ENCODE measurements at regions not wholly inside any gene's neighbourhood (a gene's known extent, or its start where the extent isn't known, plus 50 kb on each side); places are given as distances from the start of the nearest gene placed in this dataset.

DNA sequence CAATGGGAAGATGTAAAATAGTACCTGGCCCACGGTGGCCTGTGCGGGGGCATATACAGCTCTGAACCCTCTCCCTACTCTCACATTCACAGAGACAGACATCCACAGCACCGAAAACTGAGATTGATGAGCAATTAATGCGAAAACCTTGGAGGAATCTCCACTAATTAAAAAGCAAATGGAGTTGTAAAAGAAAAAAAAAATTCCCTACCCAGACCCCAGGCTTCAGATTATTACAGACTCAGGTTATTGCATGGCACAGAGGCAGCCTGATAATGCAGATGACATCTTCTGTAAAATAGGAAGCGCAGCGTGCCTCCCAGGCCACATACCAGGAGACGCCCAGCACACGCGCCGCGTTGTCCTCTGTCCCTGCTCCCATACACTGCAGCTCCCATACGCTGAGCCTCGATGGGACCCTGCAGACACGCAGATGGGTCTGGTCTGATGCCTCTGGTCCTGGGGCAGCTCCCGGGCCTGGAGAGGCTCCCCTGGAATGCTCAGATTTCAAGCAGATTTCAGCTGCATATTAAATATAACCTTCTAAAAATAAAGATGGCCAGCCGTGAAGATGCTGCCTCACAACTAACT lies 496.1 kb upstream of the MYT1L start:
- DNase-seq (ENCODE audit: low read depth) = no peak

DNA sequence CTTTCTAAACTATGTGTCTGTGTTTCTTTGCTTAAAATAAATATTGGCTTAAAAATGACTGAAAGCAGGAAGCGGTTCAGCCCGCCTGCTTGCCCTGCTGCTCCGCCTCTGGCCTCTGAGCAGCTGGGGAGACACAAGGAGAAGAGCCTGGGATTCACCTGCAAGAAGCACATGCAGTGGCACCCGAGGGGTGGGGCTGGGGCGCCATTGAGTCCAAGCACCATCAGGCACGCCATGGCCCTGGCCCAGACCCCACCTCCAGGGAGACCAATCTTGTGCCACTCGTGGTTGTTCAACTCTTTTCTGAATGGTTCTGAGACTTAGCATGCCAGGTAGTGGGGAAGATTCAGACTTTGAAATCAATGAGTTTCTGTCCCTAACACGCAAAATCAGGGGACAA lies 495.5 kb upstream of the MYT1L start:
- no peak for DNase-seq (ENCODE audit: low read depth)

DNA sequence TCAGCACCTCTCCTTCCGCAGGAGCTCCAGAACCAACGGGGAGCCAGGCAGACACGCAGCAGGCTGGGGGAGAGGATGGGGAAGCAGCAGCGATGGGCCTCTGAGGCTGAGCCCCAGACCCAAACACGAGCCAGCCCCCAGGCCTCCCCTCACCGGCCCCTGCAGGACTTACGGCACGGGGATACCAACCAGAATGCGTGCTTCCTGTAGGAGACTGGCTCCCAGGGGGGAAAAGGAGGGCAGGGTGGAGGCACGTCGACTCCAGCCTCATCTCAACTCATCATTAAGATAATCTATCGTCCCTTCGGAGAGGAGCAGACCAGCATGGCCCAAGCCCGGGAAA lies 495.1 kb upstream of the MYT1L start:
- no peak for DNase-seq (ENCODE audit: low read depth)

DNA sequence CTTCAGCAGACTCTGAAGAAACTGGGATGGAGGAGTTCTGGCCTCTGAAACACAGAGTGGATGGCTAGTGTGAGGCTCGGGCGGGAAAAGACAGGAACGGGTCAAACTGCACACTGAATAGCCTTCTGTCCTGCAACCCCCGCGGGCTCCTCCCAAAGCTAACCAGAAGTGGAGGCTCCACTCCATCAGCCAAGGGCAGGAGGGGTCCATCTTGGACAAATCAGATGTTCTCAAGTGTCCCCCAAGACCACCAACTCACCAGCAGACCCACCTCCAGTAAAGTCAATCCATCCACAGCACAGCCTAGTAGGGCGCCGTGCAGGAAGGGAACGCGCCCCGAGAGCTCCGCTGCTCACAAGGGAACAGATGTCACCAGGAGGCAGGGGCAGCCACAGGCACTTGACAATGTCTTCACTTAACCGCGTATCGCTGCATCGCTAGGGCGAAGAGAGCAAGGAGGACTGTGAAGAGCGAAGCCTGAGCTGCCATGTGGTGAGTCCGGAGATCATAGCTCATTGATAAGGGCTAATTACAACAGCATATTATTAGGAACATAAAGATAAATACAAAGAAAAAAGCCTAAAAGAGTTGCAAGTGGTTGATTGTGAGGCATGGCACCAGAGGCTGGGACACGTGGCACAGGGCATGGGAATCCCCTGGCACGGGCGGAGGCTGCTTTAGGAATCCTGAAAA lies 494.6 kb upstream of the MYT1L start:
- no peak for DNase-seq (ENCODE audit: low read depth)

DNA sequence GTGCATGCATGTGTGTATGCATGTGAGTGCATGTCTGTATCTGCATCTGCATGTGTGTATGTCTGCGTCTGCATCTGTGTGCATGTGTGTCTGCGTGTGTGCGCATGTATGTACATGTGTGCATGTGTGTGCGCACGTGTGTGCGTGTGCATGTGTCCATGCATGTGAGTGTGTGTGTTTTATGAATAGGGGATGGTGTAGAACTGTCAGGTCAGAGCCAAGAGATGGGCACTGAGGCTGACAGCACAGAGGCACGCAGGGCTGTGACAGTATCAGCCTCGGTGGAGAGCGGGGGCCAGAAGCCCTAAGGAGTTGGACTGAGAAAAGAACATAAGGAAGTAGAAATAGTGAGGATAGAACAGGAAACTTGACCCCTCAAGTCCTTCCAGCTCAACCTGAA lies 494.0 kb upstream of the MYT1L start:
- DNase-seq (ENCODE audit: low read depth) = no peak

DNA sequence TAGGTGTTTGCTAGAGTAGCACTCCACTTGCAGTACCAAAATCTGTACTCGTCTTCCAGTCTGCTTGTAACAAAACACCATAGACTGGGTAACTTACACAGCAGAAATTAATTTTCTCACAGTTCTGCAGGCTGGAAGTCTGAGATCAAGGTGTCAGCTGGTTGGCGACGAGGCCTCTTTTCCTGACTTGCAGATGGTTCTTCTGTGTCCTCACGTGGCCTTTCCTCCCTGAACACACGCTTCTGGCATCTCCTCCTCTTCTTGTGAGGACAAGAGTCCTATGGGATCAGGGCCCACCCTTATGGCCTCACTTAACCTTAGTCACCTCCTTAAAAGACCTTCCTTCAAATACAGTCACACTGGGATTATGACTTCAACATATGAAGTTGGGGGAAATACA lies 493.5 kb upstream of the MYT1L start:
- no peak for DNase-seq (ENCODE audit: low read depth)

DNA sequence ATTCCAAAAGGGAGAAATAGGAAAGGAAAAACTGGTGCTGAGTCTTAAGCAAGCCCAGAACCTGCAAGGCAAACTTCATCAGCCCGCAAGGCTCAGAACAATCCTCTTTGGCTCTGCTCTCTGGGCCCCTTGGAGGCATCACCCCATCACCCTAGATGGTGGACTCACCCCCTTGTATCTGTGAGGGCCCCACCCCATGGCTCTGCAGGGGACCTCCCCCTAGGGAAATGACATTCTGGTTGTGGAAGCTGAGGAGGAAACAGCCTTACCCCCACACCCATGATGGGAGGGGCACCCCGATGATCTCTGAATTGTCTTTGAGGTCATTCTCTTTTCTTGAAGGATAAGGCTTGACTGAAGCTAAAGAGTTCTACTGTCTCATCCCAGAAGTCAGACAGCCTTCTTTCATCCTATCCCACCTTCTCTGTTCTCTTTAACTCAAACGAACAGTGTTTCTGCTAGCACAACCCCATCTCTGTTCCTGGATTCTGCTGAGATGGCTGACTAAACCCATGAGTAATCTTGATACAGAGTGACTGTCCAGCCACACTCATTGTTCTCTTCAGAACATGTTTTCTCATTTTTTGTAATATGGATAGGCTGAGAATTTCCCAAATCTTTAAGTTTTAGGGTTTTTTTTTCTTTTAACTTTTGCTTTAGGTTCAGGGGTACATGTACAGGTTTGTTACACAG lies 492.1 kb upstream of the MYT1L start:
- DNase-seq (ENCODE audit: low read depth) = no peak

DNA sequence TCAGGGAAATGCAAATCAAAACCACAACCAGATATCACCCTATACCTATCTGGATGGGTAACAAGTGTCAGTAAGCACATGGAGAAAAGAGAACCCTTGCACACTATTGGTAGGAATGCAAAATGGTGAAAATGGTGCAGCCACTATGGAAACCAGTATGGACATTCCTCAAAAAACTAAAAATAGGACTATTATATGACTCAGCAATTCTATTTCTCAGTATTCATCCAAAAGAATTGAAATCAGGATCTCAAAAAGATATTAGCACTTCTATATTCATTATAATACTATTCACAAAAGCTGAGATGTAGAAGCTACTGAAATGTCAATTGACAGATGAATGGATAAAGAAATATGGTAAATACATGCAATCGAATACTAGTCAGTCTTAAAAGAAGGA lies 491.1 kb upstream of the MYT1L start:
- DNase-seq (ENCODE audit: low read depth) = no peak

DNA sequence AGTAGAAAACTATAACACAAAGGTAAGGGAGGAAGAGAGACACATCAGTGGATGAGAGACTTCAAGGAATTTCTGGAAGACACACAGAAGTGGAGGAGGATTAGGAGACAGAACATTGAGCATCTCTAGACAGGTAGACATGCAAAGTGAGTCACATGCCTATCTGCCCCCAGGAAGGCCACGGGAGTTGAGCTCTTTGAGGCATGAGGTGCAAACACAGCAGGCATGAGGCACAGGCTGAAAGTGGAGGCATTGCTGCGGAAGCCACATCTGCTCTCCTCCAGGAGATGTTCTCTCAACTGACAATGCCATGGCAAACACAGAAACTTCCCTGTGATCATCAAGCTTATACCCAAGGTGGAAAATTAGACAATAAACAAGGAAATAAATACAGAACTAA lies 481.6 kb upstream of the MYT1L start:
- DNase-seq (ENCODE audit: low read depth) = no peak

DNA sequence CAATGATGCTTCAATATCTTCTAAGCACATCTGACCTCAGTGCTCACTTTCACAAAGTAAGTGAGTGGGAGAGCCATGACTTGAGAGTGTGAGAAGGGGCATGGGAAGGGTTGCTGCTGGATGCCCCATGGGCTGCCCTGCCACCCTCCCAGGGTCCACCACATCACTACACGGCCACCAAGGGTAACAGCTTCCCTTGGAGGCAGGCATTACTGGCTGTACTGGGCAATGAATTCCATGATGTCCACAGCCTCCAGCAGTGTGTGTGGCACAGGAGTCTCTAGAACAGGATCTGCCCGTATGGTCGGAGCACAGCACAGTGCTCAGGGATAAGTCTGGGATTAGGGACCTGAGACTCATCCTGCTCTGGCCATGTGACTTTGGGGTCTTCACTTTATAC lies 481.0 kb upstream of the MYT1L start:
- DNase-seq (ENCODE audit: low read depth) = no peak

DNA sequence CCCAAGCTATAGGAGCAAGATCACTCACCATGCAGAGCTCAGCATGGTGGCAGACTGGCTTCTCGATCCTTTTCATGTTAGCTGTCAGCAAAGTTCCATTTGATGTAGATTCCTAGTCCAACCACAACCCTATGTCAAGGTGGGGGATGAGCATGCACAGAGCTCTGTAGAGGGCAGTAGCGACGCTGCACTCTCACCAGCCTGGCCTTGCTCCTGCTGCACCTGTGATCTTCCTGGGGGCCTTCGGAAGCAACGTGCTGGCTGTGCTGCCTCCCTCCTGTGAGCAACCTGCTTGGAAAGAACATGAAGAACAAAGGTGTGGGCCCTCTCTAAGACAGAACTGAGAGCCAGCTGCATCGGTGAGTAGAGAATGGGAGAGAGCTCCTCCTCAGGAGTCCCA lies 479.4 kb upstream of the MYT1L start:
- no peak for DNase-seq (ENCODE audit: low read depth)

DNA sequence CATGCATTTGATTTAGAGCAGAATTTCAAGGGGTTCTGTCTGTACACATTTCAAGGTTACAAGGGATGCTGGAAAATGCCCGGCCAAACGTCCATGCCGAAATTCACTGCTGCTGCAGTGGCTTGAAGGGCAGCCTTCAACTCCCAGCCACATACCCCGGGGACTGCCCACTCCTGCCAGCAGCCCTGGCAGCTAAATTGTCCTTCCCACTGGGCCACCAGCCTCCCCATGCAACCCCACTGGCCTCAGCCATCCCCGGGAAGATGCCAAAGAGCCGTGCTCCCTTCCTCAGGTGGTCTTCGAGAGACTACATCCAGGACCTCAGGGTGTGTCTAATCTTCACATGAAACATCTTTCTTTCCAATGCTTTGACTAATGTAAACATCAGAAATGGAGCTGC lies 478.7 kb upstream of the MYT1L start:
- no peak for DNase-seq (ENCODE audit: low read depth)

DNA sequence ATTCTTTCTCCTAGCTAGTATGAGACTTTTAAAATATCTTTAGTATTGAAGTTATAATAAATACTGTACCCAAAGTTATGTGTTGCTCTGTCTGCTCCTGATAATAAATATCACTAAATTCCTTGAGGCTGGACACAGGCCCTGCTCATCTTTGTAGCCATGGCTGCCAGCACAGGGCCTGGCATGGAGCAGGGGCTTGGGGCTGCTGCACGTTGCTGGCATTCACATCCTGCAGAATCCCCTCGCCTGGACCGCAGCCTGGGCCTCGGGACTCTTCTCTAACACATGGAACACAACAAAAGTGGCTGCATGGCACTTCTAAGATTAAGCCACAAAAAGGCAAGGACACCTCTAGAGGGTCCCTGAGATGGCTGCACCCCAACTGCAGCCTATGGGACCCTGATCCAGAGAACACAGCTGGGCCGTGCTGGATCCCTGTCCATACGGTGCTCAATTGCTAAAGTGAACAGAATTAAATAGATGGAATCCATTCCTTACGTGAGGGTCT lies 477.5 kb upstream of the MYT1L start:
- no peak for DNase-seq (ENCODE audit: low read depth)

DNA sequence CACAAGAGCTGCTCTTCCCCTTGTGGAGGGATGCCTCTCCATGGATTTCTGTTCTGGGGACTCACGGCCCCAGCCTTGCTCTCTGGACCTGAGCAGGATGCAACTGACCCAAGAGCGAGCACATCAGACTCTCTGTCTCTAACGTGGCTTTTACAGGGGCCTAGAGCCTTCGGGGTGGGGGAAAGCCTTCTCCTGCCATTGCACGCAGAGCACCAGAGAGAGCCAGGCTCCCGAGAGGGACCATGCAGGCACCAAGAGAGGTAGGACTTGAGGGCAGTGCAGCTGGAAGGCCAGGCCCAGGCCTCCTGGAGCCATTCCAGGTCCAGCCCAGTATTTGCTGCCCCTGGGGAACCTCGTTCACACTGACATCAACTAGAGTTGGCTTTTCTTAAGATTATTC lies 475.6 kb upstream of the MYT1L start:
- DNase-seq (ENCODE audit: low read depth) = no peak

DNA sequence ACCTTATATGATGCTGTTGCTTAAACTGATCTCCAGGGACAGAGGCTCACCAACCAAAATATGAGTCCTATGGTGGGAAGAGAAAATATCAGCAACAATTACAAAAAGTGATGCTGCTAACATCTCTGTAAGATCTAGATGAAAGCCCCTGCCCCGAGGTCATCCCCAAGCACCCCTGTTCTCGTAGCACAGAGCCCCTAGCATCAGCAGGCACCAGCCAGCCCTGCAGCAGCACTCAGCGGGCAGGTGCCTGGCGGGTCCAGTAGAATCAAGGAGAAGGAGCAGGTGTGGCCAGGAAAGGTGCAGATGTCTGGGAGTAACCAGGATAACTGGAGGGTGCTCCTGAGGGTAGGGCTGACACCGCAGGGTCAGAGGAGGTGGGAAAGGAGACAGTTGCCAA lies 474.2 kb upstream of the MYT1L start:
- DNase-seq (ENCODE audit: low read depth) = no peak

DNA sequence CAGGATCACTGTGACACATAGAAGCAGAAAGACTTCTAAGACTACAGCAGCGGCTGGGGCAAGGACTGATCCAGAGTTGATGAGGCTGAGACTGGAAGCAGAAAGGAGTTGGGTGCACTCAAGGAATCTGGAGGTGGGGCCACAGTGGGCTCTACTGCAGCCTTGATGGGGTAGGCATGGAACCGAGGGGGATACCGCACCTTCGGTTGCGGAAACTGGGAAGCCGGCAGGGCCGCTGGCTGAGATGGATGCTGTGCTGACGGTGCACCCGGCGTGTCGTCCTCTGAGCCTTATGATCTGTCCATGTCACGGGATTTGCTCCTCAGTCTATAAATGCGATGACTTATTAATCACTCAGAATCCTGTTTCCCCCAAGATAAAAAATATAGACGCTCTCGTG lies 473.5 kb upstream of the MYT1L start:
- DNase-seq (ENCODE audit: low read depth) = no peak

DNA sequence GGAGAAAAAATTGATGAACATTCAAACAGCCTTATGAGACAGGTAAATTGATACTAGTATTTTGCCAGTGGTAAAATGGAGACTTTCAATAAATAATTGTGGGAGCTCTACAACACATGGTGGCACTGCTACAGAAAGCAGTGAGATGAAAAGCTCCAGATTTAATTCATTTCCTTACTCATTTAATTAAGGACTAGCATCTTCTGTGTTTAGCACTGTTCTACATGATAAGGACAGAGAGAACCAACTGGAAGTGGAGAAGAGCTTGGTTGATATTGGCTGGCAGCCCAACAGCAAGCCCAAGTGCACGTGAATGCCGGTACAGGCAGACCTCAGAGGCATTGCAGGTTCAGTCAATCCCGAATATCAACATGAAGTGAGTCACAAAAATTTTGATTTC lies 470.4 kb upstream of the MYT1L start:
- DNase-seq (ENCODE audit: low read depth) = no peak

DNA sequence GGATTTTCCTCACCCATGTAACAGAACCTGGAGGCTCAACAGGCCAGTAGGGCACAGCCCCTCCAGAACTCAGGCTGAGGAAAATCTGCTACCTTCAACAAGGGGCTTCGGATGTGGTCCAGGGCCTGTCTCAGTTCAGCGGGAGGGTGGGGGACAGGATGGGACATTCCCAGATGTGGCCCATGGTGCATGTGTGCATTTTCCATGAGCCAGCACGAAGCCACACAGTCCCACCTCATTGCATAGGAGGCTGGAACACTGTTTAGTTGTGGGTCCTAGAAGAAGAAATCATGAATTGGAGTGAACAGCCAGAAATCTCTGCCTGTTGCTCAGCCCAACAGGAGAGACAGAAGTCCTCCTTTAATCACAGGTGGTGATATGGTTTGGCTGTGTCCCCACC lies 469.6 kb upstream of the MYT1L start:
- DNase-seq (ENCODE audit: low read depth) = no peak

DNA sequence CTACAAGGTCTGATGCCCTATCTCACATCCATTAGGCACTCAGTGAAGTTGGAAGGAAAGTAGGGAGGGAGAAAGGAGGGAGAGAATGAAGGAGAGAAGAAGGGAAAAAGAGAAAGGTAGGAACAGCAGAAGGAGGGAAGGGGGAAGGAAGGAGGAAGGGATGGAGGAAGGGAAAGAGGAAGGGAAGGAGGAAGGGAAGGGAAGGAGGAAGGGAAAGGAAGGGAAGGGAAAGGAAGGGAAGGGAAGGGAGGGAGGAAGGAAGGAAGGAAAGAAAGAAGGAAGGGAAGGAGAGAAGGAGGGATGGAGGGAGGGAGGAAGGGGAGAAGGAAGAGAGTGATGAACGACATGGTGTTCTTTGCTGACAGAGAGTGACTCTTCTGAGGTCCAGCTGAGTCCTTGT lies 468.9 kb upstream of the MYT1L start:
- no peak for DNase-seq (ENCODE audit: low read depth)

DNA sequence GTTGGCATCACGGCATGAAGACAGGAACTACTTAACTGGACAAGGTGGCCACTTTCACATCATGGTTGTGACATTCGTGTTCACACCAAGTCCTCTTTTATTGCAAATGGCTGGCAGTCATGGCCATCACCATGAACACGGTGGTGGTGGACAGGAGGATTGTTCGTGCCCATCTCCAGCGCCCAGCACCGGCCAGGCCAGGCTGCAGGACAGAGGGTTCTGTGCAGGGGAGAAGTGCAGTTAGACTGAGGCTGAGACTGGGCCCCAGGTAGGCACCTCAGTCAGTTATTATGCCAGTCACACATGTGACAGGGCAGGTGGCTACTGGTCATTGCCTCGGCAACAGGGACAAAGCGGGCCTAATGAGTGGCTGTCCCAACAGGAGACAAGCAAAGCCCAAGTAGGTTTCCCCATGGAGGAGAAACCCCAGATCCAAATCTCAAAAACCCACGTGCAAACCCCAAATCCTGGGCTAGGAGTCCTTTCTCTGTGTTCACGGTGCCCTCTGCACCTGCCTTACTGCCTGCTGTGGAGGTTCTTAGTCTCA lies 468.1 kb upstream of the MYT1L start:
- no peak for DNase-seq (ENCODE audit: low read depth)

DNA sequence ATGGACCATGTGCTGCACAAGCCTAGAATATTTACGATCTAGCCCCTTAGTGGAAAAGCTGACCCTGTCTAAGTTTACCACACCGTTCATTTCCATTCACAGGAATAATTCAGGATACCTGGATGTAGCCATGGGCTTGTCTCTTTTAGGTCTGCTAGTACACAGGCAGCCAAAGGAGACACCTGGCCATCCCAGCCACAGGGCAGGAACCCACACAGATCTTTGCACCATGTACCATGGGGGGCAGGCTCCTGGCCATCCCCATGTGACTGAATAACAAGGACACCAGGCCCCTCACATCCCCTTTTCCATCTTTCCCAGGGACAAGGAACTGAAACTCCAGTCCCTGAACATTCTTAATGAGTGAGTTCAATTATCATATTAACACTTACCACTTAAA lies 467.3 kb upstream of the MYT1L start:
- no peak for DNase-seq (ENCODE audit: low read depth)

DNA sequence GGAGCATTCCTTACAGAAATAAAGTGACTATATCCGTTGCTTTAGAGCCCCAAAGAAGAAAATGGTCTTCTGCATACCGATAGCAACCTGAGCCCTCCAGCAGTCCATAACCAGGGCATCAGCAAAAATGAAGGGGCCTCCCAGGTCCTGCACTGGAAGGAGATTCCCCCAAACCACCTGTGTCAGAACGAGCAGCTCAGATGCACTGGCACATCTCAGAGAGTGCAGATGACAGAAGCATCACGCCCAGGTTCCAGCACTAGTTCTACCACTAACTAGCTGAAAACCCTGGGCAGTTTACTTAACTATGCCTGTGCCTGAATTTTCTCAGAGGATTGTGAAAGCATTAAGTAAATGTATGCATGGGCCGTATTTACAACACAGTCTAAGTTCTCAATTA lies 466.7 kb upstream of the MYT1L start:
- no peak for DNase-seq (ENCODE audit: low read depth)

DNA sequence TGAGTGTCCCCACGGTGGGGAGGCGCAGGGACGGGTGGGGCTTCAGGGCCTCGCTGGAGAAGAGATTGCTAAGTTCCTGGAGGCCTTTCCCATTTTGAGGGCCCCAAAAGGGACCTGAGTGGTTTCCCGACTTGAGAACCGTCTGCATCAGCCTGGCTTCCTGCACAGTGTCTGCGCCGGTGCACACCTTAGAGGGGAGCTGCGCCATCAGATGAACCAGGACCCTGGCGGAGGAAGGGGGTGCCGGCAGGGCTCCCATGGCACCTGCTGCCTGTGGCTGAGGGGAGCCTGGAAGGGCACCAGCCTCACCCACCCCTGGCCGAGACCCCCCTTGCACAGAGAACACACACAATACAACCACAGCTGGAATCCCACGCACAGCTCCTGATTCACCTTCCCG lies 465.1 kb upstream of the MYT1L start:
- DNase-seq (ENCODE audit: low read depth) = no peak

Measured in non-pigmented ciliary epithelial cell (primary cell).